GM18870 (cell line): ENCODE measurements at regions not wholly inside any gene's neighbourhood (a gene's known extent, or its start where the extent isn't known, plus 50 kb on each side); places are given as distances from the start of the nearest gene placed in this dataset.

Experiments used
- ATAC-seq: cut with Tn5 transposase; IDR thresholded peaks from one replicate; pipeline ENCODE4 v1.9.1; 2021; ENCODE audit warnings: moderate library complexity; ENCODE audit not compliant: unreplicated experiment

GRCh38 chr3:189042832-189043231 lies 128.9 kb upstream of the TPRG1 start:
- no peak for ATAC-seq

DNA sequence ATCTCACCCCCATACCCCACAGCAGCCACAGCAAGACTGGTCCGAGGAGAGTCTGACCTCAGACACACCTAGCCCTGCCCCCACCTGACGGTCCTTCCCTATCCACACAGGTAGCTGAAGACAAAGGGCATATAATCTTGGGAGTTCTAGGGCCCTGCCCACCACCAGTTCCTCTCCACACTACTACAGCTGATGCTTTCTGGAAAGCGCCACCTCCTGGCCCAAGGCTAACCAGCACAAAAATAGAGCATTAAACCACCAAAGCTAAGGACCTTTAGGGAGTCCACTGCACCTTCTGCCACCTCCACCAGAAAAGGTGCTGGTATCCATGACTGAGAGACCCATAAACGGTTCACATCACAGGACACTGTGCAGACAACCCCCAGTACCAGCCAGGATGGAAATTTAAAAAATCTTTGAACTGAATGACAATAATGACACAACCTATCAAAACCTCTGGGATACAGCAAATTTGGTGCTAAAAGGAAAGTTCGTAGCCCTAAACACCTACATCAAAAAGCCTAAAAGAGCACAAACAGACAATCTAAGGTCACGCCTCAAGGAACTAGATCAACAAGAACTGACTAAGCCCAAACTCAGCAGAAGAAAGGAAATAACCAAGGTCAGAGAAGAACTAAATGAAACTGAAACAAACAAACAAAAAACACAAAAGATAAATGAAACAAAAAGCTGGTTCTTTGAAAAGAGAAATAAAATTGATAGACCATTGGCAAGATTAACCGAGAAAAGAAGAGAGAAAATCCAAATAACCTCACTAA lies 122.1 kb upstream of the TPRG1 start:
- no peak for ATAC-seq

GRCh38 chr3:189053322-189053721 lies 118.4 kb upstream of the TPRG1 start:
- ATAC-seq: no peak

DNA sequence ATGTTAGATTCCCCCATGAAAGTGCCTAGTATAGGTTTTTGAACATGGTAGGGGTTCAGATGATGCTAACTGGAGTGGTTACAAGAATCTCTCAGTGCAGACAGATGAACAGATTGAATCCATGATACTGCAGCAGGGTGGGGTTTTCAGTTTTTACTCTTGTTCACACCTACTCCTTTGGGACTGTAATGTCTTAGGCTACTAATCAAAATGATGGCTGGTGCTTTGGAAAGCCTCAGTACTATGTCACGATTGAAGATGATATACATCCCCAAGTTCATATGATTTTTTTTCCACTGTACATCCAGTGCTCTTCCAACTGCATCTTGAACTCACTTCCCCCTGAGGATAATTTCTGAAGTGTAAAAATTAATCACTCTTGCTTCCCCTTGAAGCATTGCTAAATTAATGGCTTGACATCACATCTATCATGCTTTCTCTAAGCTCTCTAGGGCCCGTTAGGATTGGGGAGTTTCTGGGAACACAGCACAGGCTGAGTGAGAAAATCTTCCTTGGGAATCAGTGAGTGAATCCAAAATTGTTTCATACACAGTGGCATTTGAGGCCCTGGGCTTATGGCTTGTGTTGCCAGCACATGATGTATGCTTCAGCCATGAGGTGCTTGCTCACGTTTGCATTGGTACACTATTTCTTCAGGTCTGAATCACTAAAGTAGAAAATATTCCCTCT lies 115.0 kb upstream of the TPRG1 start:
- ATAC-seq: no peak

- no peak for ATAC-seq
These were observed 114.4 kb upstream of the TPRG1 start for GRCh38 chr3:189057369-189057768.

DNA sequence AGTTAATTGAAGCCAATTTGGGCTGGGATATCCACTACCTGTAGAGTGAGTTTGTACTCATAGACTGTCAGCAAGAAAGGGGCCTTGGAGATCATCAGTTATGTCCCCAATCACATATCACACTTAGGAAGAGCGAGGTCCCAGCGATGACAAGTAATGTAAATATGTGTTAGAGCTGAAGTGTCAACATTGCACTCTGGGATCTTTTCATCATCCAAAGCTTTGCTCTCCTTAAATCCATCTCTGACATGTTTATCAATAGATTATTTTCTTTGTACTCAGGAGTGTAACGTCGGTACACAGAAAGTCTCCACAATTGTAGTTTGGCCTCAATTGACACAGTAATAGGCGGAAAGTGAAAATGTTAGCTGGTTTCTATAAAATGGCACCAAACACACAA lies 113.7 kb upstream of the TPRG1 start:
- ATAC-seq: no peak

GRCh38 chr3:189070965-189071364 lies 100.8 kb upstream of the TPRG1 start:
- no peak for ATAC-seq

GRCh38 chr3:189071446-189071845 lies 100.3 kb upstream of the TPRG1 start:
- peak; percentile 85 for ATAC-seq

DNA sequence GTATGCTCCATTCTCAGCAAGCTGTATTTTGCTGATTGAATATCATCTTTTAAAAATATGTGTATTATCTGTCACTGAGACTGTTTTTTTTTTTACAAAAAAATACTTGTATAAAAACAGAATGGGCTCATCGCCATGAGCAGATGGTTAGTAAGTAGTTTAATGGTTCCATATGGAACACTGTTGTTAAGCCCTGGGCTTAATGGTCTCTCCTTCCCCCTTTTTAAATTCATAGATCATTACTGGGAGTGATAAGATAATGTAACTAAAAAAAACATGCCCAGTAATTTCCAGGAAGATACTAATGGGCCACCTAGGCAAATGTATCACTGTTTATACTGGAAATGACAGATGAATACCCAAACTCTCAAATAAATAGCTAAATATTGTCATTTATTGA lies 95.3 kb upstream of the TPRG1 start:
- no peak for ATAC-seq

GRCh38 chr3:189080745-189081144 lies 91.0 kb upstream of the TPRG1 start:
- ATAC-seq: no peak

GRCh38 chr3:189082666-189083427 lies 88.9 kb upstream of the TPRG1 start:
- ATAC-seq: no peak

DNA sequence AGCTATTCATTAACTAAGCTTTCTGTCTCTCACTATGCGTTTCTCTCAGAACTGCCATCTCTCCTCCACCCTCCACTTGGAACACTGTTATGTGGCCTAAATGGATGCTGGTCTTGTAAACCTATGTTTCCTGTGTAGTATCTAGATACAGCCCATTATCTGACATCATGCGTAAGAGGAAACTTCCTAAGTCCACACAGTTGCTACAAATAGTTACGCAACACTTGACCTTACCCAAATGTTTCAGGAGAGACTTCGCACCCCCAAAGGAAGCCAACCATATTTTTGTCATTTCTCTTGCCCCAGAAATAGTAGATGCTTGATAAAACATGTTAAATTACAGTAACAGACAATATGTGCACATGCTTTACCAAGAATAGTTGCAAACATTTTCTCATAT lies 87.2 kb upstream of the TPRG1 start:
- ATAC-seq: no peak

DNA sequence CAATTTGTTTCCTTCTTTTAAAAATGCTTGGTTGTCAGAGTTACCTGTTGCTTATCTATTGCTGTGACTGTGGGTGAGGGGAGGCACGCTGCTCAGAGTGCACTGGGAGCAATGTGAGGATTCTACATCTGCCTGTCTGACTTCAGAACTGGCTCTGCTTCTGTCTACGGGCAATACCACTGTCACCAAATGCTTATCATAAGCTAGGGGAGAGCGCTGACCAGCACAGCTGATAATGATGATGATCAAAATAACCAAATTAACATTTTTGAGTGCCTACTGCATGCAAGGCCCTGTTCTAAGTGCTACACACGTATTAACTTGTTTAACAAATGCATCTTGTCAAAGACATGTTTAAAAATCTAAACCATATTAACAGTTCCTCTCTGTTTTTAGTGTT lies 79.2 kb upstream of the TPRG1 start:
- ATAC-seq: no peak

- ATAC-seq: no peak
These were observed 77.2 kb upstream of the TPRG1 start for GRCh38 chr3:189094539-189094938.

- no peak for ATAC-seq
These were observed 75.7 kb upstream of the TPRG1 start for GRCh38 chr3:189096092-189096491.

GRCh38 chr3:189099031-189099471 lies 72.7 kb upstream of the TPRG1 start:
- ATAC-seq: no peak

GRCh38 chr3:189099505-189100290 lies 72.1 kb upstream of the TPRG1 start:
- ATAC-seq: no peak

DNA sequence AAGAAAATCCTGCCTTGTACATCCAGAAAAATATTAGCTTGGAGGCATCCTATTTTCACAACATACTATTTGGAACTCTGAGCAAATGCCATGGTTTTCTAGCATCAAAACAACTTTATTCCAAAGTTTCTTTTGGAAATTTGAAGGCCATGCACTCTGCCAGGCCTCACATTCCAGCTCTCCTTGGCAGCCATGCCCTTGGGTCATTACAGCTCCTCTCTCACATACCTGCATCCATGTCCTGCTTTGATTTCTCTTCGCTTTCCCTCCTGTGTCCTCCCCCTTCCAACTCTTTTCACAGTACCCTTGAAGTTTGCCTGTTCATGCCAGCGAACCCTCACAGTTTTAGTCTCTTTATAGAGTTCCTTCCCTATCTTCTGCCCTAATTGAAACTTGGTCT lies 70.9 kb upstream of the TPRG1 start:
- no peak for ATAC-seq

DNA sequence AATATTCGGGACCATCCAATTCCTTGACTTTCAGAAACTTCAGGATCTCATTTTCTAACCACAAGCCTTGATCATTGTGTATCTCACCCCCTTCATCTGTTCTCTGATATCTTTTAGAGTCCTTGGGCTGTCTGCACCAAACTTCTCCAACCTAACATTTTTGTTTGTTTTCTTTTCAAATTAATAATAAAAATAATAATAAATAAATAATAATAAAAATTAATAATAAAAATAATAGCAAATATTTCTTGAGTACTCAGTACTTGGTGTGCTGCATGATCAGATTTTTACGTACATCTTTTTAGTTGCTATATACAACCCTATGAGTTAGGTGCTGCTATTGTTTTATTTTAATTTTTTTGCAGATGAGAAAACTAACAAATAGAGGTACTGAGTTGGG lies 70.2 kb upstream of the TPRG1 start:
- ATAC-seq: no peak

DNA sequence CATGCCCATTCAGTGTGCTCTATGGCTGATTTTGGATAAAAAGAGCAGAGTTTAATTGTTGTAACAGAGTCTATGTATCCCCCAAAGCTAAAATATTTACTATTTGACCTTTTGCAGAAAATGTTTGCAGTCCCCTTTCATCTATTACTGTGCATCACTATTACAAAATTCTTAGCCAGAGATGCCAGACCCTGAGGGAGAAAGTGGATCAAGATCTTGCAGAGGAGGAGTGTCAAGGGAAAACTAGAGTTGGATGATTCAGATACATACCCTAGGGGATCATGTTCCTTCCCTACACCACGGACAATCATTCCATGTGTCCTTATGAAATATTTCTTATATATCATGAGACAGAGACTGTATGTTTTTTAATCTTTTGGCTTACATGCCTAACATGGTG lies 68.6 kb upstream of the TPRG1 start:
- ATAC-seq: no peak

GRCh38 chr3:189108067-189108466 lies 63.7 kb upstream of the TPRG1 start:
- ATAC-seq: no peak
